Activated CD8-positive, alpha-beta T cell treated with anti-CD3 and anti-CD28 coated beads, Interleukin-2, amount 10 ng/mL, durations not matched to agents 7 days and 5 days (primary cell): ENCODE measurements at regions not wholly inside any gene's neighbourhood (a gene's known extent, or its start where the extent isn't known, plus 50 kb on each side); places are given as distances from the start of the nearest gene placed in this dataset.

ENCODE experiments used
- ATAC-seq: fragments of 150-1000 bp; cut with Tn5 transposase; one replicate; pipeline ENCODE4 v1.10.0; 2021; ENCODE audit warnings: moderate library complexity
- CTCF ChIA-PET: fragments of 350-600 bp; sonication (Branson Sonifier 250); formaldehyde crosslinking; loops from one replicate; lab custom pipeline; 2021; ENCODE audit warnings: antibody characterized with exemption; lab: Charles Lee
- POLR2A ChIA-PET: fragments of 350-600 bp; sonication (Branson Sonifier 250); formaldehyde crosslinking; loops from one replicate; lab custom pipeline; 2021; ENCODE audit warnings: antibody characterized with exemption; lab: Charles Lee
- DNase-seq: peaks from one replicate; pipeline ENCODE4 v3.0.0-alpha.2; 2020
- H3K27ac Mint-ChIP-seq: one replicate; pipeline ENCODE4 v1.8.0; 2021; ENCODE audit warnings: mild to moderate bottlenecking, mixed read lengths
- H3K27me3 Mint-ChIP-seq: one replicate; pipeline ENCODE4 v1.8.0; 2021; ENCODE audit warnings: low read depth, mixed read lengths
- H3K36me3 Mint-ChIP-seq: one replicate; pipeline ENCODE4 v1.8.0; 2021; ENCODE audit warnings: low read depth, mixed read lengths
- H3K4me1 Mint-ChIP-seq: one replicate; pipeline ENCODE4 v1.8.0; 2021; ENCODE audit warnings: low read depth, mixed read lengths
- H3K4me3 Mint-ChIP-seq: one replicate; pipeline ENCODE4 v1.8.0; 2021; ENCODE audit warnings: mild to moderate bottlenecking, mixed read lengths
- H3K9me3 Mint-ChIP-seq: one replicate; pipeline ENCODE4 v1.8.0; 2022; ENCODE audit warnings: mixed read lengths; ENCODE audit not compliant: insufficient read depth

DNA sequence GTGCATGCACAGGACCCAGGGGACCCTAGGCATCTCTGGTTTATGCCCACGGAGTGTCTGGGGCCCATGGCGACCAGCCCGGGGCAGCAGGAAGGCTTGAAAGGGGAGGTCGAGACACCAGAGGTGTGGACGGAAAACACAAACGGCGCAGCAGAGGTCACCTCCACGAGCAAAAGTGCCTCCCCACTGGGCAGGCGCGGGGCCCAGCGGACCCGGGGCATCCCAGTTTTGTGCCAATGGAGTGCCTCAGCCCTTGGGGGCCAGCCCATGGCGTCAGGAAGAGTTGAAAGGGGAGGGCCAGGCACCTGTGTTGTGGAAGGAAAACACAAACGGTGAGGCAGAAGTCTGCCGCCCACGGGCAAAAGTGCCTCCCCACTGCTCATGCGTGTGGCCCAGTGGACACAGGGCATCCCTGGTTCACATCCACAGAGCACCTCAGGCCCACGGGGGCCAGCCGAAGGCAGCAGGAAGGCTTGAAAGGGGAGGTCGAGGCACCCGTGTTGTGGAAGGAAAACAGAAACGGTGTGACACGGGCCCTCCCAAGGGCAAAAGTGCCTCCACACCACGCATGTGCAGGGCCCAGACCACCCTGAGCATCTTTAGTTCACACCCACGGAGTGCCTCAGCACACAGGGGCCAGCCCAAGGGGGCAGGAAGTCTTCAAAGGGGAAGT is 378.8 kb downstream of the ALG10 start:
- POLR2A ChIA-PET: no interaction called here
- CTCF ChIA-PET: no interaction called here
- no peak for DNase-seq

DNA sequence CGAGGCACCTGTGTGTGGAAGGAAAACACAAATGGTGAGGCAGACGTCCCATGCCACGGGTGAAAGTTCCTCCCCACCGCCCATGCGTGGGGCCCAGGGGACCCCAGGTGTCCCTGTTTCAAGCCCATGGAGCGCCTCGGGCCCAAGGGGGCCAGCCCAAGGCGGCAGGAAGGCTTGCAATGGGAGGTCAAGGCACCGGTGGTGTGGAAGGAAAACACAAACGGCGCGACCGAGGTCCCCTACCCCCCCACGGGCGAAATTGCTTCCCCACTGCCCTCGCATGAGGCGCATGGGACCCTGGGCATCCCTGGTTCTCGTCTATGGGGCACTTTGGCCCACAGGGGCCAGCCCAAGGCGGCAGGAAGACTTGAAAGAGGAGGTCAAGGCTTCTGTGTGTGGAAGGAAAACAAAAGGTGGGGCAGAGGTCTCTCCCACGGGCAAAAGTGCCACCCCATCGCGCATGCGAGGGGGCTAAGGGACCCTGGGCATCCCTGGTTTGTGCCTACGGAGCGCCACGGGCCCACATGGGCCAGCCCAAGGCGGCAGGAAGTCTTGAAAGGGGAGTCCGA is 379.4 kb downstream of the ALG10 start:
- CTCF ChIA-PET: no interaction called here
- H3K9me3 Mint-ChIP-seq: peaks cover 15% of the 10 kb centered on the region
- H3K36me3 Mint-ChIP-seq: no peaks in the 10 kb centered on the region
- ATAC-seq (no peak), DNase-seq (no peak)
- H3K27ac Mint-ChIP-seq: no peak overlapping the region
- no peak overlapping the region for H3K4me3 Mint-ChIP-seq
- no peaks in the 10 kb centered on the region for H3K4me1 Mint-ChIP-seq
- H3K27me3 Mint-ChIP-seq: no peaks in the 10 kb centered on the region
- POLR2A ChIA-PET: no interaction called here

More for the DNA sequence above, 378.8 kb downstream of the ALG10 start:
- ATAC-seq: no peak
- Mint-ChIP-seq H3K4me3 (no peak overlapping the region), H3K27me3 (no peaks in the 10 kb centered on the region), H3K4me1 (no peaks in the 10 kb centered on the region), H3K36me3 (no peaks in the 10 kb centered on the region), H3K27ac (no peak overlapping the region), H3K9me3 (peaks cover 15% of the 10 kb centered on the region)

DNA sequence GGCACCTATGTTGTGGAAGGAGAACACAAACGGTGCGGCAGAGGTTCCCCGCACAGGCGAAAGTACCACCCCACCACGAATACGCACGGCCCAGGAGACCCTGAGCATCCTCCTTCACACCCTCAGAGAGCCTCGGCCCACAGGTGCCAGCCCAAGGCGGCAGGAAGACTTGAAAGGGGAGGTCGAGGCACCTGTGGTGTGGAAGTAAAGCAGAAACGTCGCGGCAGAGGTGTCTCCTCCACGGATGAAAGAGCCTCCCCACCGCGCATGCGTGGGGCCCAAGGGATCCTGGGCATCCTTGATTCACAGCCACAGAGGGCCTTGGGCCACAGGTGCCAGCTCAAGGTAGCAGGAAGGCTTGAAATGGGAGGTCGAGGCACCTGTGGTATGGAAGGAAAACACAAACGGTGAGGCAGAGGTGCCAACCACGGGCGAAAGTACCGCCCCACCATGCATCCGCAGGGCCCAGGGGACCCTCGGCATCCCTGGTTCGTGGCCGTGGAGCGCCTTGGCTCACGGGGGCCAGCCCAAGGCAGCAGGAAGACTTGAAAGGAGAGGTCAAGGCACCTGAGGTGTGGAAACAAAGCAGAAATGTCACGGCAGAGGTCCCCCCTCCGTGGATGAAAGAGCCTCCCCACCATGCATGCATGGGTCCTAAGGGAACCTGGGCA is 380.1 kb downstream of the ALG10 start:
- CTCF ChIA-PET: no interaction called here

DNA sequence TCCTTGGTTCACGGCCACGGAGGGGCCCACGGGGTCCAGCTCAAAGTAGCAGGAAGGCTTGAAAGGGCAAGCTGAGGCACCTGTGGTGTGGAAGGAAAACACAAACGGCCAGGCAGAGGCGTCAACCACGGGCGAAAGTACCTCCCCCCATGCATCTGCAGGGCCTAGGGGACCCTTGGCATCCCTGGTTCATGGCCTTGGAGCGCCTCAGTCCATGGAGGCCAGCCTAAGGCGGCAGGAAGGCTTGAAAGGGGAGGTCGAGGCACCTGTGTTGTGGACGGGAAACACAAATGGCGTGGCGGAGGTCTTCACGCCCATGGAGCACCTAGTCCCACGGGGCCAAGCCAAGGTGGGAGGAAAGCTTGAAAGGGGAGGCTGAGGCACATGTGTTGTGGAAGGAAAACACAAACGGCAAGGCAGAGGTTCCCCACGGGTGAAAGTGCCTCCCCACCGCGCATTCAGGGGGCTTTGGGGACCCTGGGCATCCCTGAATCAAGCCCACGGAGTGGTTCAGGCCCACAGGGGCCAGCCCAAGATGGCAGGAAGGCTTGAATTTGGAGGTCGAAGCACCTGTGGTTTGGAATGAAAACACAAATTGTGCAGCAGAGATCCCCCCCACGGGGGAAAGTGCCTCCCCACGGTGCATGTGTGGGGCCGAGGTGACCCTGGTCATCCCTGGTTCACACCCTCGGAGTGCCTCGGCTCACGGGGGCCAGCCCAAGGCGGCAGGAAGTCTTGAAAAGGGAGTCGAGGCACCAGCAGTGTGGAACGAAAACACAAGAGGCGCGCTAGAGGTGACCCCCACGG is 380.8 kb downstream of the ALG10 start:
- Mint-ChIP-seq H3K4me1 (no peaks in the 10 kb centered on the region), H3K27ac (no peak overlapping the region), H3K27me3 (no peaks in the 10 kb centered on the region), H3K36me3 (no peaks in the 10 kb centered on the region), H3K4me3 (no peak overlapping the region), H3K9me3 (peaks cover 22% of the 10 kb centered on the region)
- POLR2A ChIA-PET: no interaction called here
- CTCF ChIA-PET: no interaction called here
- ATAC-seq (no peak), DNase-seq (no peak)

More for the DNA sequence above, 380.1 kb downstream of the ALG10 start:
- H3K36me3 Mint-ChIP-seq: no peaks in the 10 kb centered on the region
- no peaks in the 10 kb centered on the region for H3K27me3 Mint-ChIP-seq
- H3K4me1 Mint-ChIP-seq: no peaks in the 10 kb centered on the region
- no peak for DNase-seq
- ATAC-seq: no peak
- no peak overlapping the region for H3K27ac Mint-ChIP-seq
- H3K4me3 Mint-ChIP-seq: no peak overlapping the region
- H3K9me3 Mint-ChIP-seq: peaks cover 19% of the 10 kb centered on the region
- POLR2A ChIA-PET: no interaction called here

DNA sequence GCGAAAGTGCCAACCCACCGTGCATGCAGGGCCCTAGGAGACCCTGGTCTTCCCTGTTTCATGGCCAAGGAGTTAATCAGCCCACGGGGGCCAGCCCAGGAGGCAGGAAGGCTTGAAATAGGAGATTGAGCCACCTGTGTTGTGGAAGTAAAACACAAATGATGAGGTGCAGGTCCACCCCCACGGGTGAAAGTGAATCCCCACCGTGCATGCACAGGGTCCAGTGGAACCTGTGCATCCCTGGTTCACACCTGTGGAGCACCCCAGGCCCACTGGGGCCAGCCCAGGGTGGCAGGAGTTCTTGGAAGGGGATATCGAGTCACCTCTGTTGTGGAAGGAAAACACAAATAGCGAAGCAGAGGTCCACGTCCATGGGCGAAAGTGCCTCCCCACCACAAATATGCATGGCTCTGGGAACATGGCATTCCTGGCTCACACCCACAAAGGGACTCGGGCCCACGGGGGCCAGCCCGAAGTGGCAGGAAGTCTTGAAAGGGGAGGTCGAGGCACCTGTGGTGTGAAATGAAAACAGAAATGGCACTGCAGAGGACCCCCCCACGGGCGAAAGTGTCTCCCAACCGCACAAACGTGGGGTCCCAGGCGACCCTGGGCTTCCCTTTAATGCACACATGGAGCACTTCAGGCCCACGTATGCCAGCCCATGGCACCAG is 381.5 kb downstream of the ALG10 start:
- ATAC-seq (no peak), DNase-seq (no peak)
- ChIA-PET CTCF (no interaction called here), POLR2A (no interaction called here)
- Mint-ChIP-seq H3K36me3 (no peaks in the 10 kb centered on the region), H3K9me3 (peaks cover 30% of the 10 kb centered on the region), H3K27ac (no peak overlapping the region), H3K4me3 (no peak overlapping the region), H3K4me1 (no peaks in the 10 kb centered on the region), H3K27me3 (no peaks in the 10 kb centered on the region)

DNA sequence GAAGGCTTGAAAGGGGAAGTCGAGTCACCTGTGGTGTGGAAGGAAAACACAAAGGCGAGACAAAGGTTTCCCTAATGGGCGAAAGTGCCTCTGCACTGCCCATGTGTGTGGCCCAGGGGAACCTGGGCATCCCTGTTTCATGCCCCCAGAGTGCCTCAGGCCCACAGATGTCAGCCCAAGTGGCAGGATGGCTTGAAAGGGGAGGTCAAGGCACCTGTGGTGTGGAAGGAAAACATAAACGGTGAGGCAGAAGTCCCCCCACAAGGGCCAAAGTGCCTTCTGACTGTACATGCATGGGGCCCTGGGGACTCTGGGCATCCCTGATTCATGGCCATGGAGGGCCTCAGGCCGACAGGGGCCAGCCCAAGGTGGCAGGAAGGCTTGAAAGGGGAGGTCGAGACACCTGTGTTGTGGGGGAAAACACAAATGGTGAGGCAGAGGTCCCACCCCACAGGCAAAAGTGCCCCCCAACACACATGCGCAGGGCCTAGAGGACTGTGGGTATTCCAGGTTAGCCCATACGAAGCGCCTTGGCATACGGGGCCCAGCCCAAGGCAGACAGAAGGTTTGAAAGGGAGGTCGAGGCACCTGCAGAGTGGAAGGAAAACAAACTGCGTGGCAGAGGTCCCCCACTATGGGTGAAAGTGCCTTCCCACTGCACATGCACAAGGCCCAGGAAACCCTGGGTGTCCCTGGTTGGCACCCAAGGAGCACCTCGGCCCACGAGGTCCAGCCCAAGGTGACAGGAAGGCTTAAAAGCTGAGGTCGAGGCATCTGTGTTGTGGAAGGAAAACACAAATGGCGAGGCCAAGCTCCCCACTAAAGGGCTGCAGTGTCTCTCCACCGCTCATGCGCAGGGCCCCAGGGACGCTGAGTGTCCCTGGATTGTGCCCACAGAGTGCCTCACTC is 382.3 kb downstream of the ALG10 start:
- no peak overlapping the region for H3K4me3 Mint-ChIP-seq
- ATAC-seq (no peak), DNase-seq (no peak)
- H3K36me3 Mint-ChIP-seq: no peaks in the 10 kb centered on the region
- CTCF ChIA-PET: no interaction called here
- no peaks in the 10 kb centered on the region for H3K27me3 Mint-ChIP-seq
- no peak overlapping the region for H3K27ac Mint-ChIP-seq
- H3K9me3 Mint-ChIP-seq: peaks cover 35% of the 10 kb centered on the region
- POLR2A ChIA-PET: no interaction called here
- no peaks in the 10 kb centered on the region for H3K4me1 Mint-ChIP-seq

DNA sequence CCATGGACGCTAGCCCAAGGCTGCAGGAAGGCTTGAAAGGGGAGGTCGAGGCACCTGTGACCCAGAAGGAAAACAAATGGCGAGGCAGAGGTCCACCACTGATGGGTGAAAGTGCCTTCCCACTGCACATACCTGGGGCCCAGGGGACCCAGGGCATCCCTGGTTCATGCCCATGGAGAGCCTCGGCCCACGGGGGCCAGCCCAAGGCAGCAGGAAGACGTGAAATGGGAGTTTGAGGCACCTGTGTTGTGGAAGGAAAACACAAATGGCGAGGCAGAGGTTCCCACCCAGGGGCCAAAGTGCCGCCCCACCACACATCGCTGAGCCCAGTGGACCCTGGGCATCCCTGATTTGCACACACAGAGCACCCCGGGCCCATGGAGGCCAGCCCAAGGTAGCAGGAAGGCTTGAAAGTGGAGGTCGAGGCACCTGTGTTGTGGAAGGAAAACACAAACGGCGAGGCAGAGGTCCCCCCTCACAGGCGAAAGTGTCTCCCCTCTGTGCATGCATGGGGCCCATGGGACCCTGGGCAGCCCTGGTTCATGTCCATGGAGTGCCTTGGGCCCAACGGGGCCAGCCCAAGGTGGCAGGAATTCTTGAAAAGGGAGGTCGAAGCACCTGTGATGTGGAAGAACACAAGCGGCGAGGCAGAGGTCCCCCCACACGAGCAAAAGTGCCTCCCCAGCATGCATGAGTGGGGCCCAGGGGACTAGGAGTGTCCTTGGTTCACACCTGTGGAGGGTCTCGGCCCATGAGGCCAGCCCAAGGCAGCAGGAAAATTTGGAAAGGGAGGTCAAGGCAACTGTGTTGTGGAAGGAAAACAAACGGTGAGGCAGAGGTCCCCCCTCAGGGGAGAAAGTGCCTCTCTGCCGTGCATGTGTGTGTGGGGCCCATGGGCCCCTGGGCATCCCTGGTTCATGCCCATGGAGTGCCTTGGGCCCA is 383.3 kb downstream of the ALG10 start:
- H3K9me3 Mint-ChIP-seq: peaks cover 38% of the 10 kb centered on the region
- no peak overlapping the region for H3K27ac Mint-ChIP-seq
- H3K36me3 Mint-ChIP-seq: no peaks in the 10 kb centered on the region
- no peak overlapping the region for H3K4me3 Mint-ChIP-seq
- no peak for ATAC-seq
- no peaks in the 10 kb centered on the region for H3K4me1 Mint-ChIP-seq
- DNase-seq: no peak
- POLR2A ChIA-PET: no interaction called here
- CTCF ChIA-PET: no interaction called here
- H3K27me3 Mint-ChIP-seq: no peaks in the 10 kb centered on the region

DNA sequence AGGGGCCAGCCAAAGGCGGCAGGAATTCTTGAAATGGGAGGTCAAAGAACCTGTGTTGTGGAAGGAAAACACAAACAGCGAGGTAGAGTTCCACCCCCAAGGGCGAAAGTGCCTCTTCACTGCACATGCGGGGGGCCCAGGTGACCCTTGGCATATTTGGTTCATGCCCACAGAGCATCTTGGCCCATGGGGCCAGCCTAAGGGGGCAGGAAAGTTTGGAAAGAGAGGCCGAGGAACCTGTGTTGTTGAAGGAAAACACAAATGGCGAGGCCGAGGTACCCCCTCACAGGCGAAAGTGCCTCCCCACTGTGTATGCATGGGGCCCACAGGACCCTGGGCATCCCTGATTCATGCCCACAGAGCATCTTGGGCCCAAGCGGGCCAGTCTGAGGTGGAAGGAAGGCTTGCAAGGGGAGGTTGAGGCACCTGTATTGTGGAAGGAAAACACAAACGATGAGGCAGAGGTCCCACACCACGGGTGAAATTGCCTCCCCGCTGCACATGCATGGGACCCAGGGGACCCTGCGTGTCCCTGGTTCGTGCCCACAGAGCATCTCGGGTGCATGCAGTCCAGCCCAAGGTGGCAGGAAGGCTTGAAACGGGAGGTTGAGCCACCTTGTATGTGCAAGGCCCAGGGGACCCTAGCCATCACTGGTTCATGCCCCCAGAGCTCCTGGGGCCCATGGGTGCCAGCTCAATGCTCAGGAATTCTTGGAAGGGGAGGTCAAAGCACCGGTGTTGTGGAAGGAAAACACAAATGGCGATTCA is 384.1 kb downstream of the ALG10 start:
- CTCF ChIA-PET: no interaction called here
- H3K9me3 Mint-ChIP-seq: peaks cover 38% of the 10 kb centered on the region
- POLR2A ChIA-PET: no interaction called here
- H3K27ac Mint-ChIP-seq: no peak overlapping the region
- H3K36me3 Mint-ChIP-seq: no peaks in the 10 kb centered on the region
- H3K4me3 Mint-ChIP-seq: no peak overlapping the region
- H3K4me1 Mint-ChIP-seq: no peaks in the 10 kb centered on the region
- no peaks in the 10 kb centered on the region for H3K27me3 Mint-ChIP-seq
- DNase-seq (no peak), ATAC-seq (no peak)

DNA sequence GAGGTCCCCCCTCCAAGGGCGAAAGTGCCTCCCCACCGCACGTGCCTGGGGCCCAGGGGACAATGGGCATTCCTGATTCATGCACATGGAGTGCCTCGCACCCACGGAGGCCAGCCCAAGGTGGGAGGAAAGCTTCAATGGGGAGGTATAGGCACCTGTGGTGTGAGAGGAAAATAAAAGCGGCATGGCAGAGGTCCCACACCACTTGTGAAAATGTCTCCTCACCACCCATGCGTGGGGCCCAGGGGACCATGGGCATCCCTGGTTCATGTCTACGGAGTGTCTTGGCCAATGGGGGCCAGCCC is 384.7 kb downstream of the ALG10 start:
- Mint-ChIP-seq H3K4me3 (no peak overlapping the region), H3K9me3 (peaks cover 42% of the 10 kb centered on the region), H3K27me3 (no peaks in the 10 kb centered on the region), H3K36me3 (no peaks in the 10 kb centered on the region), H3K4me1 (no peaks in the 10 kb centered on the region), H3K27ac (no peak overlapping the region)
- no peak for DNase-seq
- ATAC-seq: no peak
- POLR2A ChIA-PET: no interaction called here
- CTCF ChIA-PET: no interaction called here

DNA sequence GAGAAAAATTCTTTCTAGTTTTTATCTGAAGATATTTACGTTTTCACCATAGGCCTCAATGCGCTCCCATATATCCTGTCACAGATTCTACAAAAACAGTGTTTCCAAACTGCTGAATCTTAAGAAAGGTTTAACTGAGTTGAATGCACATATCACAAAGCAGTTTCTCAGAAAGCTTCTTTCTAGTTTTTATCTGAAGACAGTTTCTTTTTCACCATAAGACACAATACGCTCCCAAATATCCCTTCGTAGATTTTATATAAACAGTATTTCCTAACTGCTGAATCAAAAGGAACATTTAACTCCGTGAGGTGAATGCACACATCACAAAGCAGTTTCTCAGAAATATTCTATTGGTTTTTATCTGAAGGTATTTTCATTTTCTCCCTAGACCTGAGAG is 385.5 kb downstream of the ALG10 start:
- peaks cover 49% of the 10 kb centered on the region for H3K9me3 Mint-ChIP-seq
- CTCF ChIA-PET: no interaction called here

More for the DNA sequence above, 385.5 kb downstream of the ALG10 start:
- no peaks in the 10 kb centered on the region for H3K27me3 Mint-ChIP-seq
- no peaks in the 10 kb centered on the region for H3K4me1 Mint-ChIP-seq
- no peak overlapping the region for H3K27ac Mint-ChIP-seq
- H3K4me3 Mint-ChIP-seq: no peak overlapping the region
- DNase-seq (no peak), ATAC-seq (no peak)
- POLR2A ChIA-PET: no interaction called here
- no peaks in the 10 kb centered on the region for H3K36me3 Mint-ChIP-seq
